HepG2 (cell line): ENCODE measurements at regions not wholly inside any gene's neighbourhood (a gene's known extent, or its start where the extent isn't known, plus 50 kb on each side); places are given as distances from the start of the nearest gene placed in this dataset.

Experiments
- POLR2AphosphoS2 ChIP-seq: IDR thresholded peaks from 2 replicates; pipeline ENCODE4 v1.6.1; 2011; ENCODE audit warnings: low read depth, low read length, improper control_type of control experiment
- TCF7L2 ChIP-seq: IDR thresholded peaks from 2 replicates; pipeline ENCODE4 v1.6.1; 2011; ENCODE audit warnings: mild to moderate bottlenecking, low read depth, low read length, moderate library complexity
- ZBTB7A ChIP-seq: sonication (generic); formaldehyde crosslinking; IDR thresholded peaks from 2 replicates; pipeline ENCODE4 v1.8.0; 2022; ENCODE audit warnings: mild to moderate bottlenecking, missing genetic modification reagents
- TF ChIP-seq, protein P1 (sequence below), 2 experiments: IDR thresholded peaks; 2 replicates each; pipeline ENCODE4 v1.6.1; 2011 to 2012; ENCODE audit warnings: low read length in 2 of 2, borderline replicate concordance in 1 of 2, low read depth in 1 of 2, mild to moderate bottlenecking in 1 of 2, moderate library complexity in 1 of 2

DNA sequence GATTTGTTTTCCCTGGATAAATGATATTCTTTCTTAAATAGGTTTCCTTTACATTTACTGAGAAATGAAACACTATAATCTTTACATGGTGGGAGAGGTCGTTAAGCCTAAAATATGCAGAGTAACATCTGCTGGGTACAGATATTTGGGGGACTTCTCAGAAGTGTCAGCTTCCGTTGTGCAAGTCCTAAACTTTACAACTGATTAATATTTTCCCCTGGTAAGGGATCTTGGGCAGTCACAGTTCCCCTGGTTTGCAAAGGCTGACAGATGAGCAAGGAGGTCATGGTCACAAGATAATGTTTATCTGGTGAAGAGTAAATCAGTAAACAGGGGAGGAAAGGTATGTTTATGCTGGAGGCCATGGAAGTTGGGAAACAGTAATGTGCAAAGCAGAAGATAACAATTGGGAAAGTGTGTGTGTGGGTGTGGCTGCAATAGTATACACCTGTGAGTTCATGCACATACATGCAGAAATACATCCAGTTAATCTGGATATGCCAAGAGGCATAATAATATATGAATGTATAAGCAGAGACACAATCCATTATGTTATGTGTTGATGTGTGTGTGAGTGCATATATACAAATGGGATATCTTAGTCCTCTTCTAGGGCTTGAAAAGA, 508.2 kb upstream of the FAM241A start:
- TF ChIP-seq TCF7L2: no peak
- TF ChIP-seq, protein P1, sequence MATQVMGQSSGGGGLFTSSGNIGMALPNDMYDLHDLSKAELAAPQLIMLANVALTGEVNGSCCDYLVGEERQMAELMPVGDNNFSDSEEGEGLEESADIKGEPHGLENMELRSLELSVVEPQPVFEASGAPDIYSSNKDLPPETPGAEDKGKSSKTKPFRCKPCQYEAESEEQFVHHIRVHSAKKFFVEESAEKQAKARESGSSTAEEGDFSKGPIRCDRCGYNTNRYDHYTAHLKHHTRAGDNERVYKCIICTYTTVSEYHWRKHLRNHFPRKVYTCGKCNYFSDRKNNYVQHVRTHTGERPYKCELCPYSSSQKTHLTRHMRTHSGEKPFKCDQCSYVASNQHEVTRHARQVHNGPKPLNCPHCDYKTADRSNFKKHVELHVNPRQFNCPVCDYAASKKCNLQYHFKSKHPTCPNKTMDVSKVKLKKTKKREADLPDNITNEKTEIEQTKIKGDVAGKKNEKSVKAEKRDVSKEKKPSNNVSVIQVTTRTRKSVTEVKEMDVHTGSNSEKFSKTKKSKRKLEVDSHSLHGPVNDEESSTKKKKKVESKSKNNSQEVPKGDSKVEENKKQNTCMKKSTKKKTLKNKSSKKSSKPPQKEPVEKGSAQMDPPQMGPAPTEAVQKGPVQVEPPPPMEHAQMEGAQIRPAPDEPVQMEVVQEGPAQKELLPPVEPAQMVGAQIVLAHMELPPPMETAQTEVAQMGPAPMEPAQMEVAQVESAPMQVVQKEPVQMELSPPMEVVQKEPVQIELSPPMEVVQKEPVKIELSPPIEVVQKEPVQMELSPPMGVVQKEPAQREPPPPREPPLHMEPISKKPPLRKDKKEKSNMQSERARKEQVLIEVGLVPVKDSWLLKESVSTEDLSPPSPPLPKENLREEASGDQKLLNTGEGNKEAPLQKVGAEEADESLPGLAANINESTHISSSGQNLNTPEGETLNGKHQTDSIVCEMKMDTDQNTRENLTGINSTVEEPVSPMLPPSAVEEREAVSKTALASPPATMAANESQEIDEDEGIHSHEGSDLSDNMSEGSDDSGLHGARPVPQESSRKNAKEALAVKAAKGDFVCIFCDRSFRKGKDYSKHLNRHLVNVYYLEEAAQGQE (IDR thresholded peaks at IDR 0.05; ENCODE audit: borderline replicate concordance in 1 of 2, low read depth in 1 of 2, low read length in 2 of 2): no peak
- no peak for TF ChIP-seq POLR2AphosphoS2
- no peak for TF ChIP-seq ZBTB7A
